ENCODE measurements at regions not wholly inside any gene's neighbourhood (a gene's known extent, or its start where the extent isn't known, plus 50 kb on each side); places are given as distances from the start of the nearest gene placed in this dataset.

GRCh38 chr6:65780691-65781090, 73.7 kb upstream of the EYS start:
- H3K79me1 ChIP-seq (ENCODE audit: low read depth, low read length): no peaks in the 10 kb centered on the region
- no peak overlapping the region for H2BK20ac ChIP-seq (ENCODE audit: low read length)
- H2BK5ac ChIP-seq (ENCODE audit: low read depth, low read length): no peak overlapping the region
- H3K27ac ChIP-seq (ENCODE audit: low read depth, low read length): no peak overlapping the region
- no peak overlapping the region for H3K56ac ChIP-seq (replicated peaks; ENCODE audit: insufficient read length, low read depth, low read length)
- H3K23ac ChIP-seq (ENCODE audit: insufficient read length): no peak overlapping the region
- no peak overlapping the region for H2BK15ac ChIP-seq (ENCODE audit: low read length)
- no peak overlapping the region for H3K9ac ChIP-seq (replicated peaks in 1 of 4; ENCODE audit: extremely low read depth in 1 of 4, low read depth in 3 of 4, low read length in 3 of 4)
- H3K9me3 ChIP-seq (ENCODE audit: insufficient read depth in 2 of 2, low read depth in 1 of 2, low read length in 1 of 2): no peaks in the 10 kb centered on the region
- H2BK12ac ChIP-seq (ENCODE audit: low read depth, low read length): no peak overlapping the region
- no peak overlapping the region for H2AFZ ChIP-seq (ENCODE audit: low read length)
- no peak overlapping the region for H3K18ac ChIP-seq (ENCODE audit: extremely low read depth, low read length)
- DNase-seq (ENCODE audit: low read depth in 1 of 2, low spot score in 2 of 2) (no peak), FAIRE-seq (no peak)
- no peaks in the 10 kb centered on the region for H3K36me3 ChIP-seq (ENCODE audit: control insufficient read depth in 2 of 4, insufficient read depth in 4 of 4, low read length in 3 of 4)
- no peak overlapping the region for H2AK5ac ChIP-seq (ENCODE audit: low read depth, low read length)
- no peaks in the 10 kb centered on the region for H3K79me2 ChIP-seq (ENCODE audit: control insufficient read depth in 1 of 2, insufficient read depth in 2 of 2, low read length in 2 of 2)
- H3K4me1 ChIP-seq (replicated peaks in 1 of 4; ENCODE audit: control insufficient read depth in 3 of 4, insufficient read depth in 4 of 4, low read length in 3 of 4): 0 out of 7 replicates have a peak, but pooled peaks cover 0 to 2% (median 0%) of the 10 kb centered on the region in 4 experiments
- 93% methylated on average over 4 of the region's 4 CpGs; no CpG with 5 or more reads in 1 of the 2 experiments for WGBS, 2 experiments (ENCODE audit: extremely low coverage in 1 of 2, insufficient coverage in 1 of 2, insufficient read length in 1 of 2, insufficient replicate concordance in 2 of 2, low coverage in 1 of 2, low lambda C conversion rate in 2 of 2, missing lambda C conversion rate in 1 of 2)
- H4K8ac ChIP-seq (ENCODE audit: extremely low read depth, insufficient read depth, low read length): no peak overlapping the region
- H3K23me2 ChIP-seq (ENCODE audit: low read depth, low read length): no peaks in the 10 kb centered on the region
- H4K91ac ChIP-seq (replicated peaks; ENCODE audit: insufficient read length, low read length): no peak overlapping the region
- no peaks in the 10 kb centered on the region for H3K27me3 ChIP-seq (replicated peaks in 1 of 4; ENCODE audit: control insufficient read depth in 3 of 4, extremely low read depth in 1 of 4, insufficient read depth in 3 of 4, low read length in 3 of 4)
- POLR2A ChIA-PET (ENCODE audit: partially characterized antibody): no interaction called here
- CTCF ChIA-PET (ENCODE audit: partially characterized antibody): no interaction called here
- no peak overlapping the region for H4K5ac ChIP-seq (ENCODE audit: insufficient read length, low read depth, low read length)
- no peak overlapping the region for H3K4me3 ChIP-seq (ENCODE audit: extremely low read depth in 1 of 4, insufficient read depth in 2 of 4, low read depth in 3 of 4, low read length in 4 of 4)
- H3K14ac ChIP-seq (ENCODE audit: insufficient read length): no peak overlapping the region
- no peak overlapping the region for H3K4me2 ChIP-seq (ENCODE audit: insufficient read depth in 1 of 2, low read depth in 2 of 2, low read length in 2 of 2)
- no peaks in the 10 kb centered on the region for H4K20me1 ChIP-seq (replicated peaks in 1 of 2; ENCODE audit: control insufficient read depth in 1 of 2, insufficient read depth in 2 of 2, low read length in 2 of 2)
- H2BK120ac ChIP-seq (replicated peaks; ENCODE audit: low read depth, low read length): no peak overlapping the region
- H3K4ac ChIP-seq (replicated peaks; ENCODE audit: insufficient read length, low read depth, low read length): no peak overlapping the region
- TF ChIP-seq TBP (IDR thresholded peaks at IDR 0.05; ENCODE audit: low read depth, low read length) (no peak), SUZ12 (IDR thresholded peaks at IDR 0.05; ENCODE audit: low read length) (no peak), HDAC6 (IDR thresholded peaks at IDR 0.05; ENCODE audit: low read depth, low read length) (no peak), TAF1 (IDR thresholded peaks at IDR 0.05; ENCODE audit: low read depth, low read length) (no peak), E2F6 (IDR thresholded peaks at IDR 0.05) (no peak), SRF (IDR thresholded peaks at IDR 0.05; ENCODE audit: low read depth, low read length) (no peak), YY1 (IDR thresholded peaks at IDR 0.05; ENCODE audit: low read depth, low read length) (no peak), BRCA1 (IDR thresholded peaks at IDR 0.05; ENCODE audit: low read depth, low read length) (no peak), RBBP5 (IDR thresholded peaks at IDR 0.05; ENCODE audit: borderline replicate concordance, low read depth, low read length) (no peak), CTBP2 (IDR thresholded peaks at IDR 0.05; ENCODE audit: borderline replicate concordance, insufficient read depth, insufficient read length, low read length) (no peak), CHD1 (IDR thresholded peaks at IDR 0.05; ENCODE audit: low read depth, low read length) (no peak), POLR2AphosphoS5 (IDR thresholded peaks at IDR 0.05; ENCODE audit: low read depth, low read length) (no peak), ZNF274 (IDR thresholded peaks at IDR 0.05; ENCODE audit: borderline replicate concordance, extremely low read depth, low read length) (no peak), POU5F1 (IDR thresholded peaks at IDR 0.05; ENCODE audit: low read depth, low read length) (no peak), HDAC2 (IDR thresholded peaks at IDR 0.05; ENCODE audit: borderline replicate concordance in 1 of 2, low read depth in 2 of 2, low read length in 2 of 2) (no peak)

Measured in H1 (cell line).